CD4-positive, alpha-beta T cell (primary cell): ENCODE measurements at regions not wholly inside any gene's neighbourhood (a gene's known extent, or its start where the extent isn't known, plus 50 kb on each side); places are given as distances from the start of the nearest gene placed in this dataset.

Source experiments
- ATAC-seq: fragments of 200-7000 bp; cut with Tn5 transposase; one replicate; pipeline ENCODE4 v1.10.0; 2022; ENCODE audit warnings: mild to moderate bottlenecking; ENCODE audit not compliant: poor library complexity
- CTCF ChIA-PET: fragments of 350-600 bp; sonication (Branson Sonifier 250); formaldehyde crosslinking; loops from one replicate; lab custom pipeline; 2021; ENCODE audit warnings: antibody characterized with exemption, inconsistent platforms; lab: Charles Lee
- POLR2A ChIA-PET: fragments of 350-600 bp; sonication (Branson Sonifier 250); formaldehyde crosslinking; loops from one replicate; lab custom pipeline; 2021; ENCODE audit warnings: antibody characterized with exemption, inconsistent platforms; lab: Charles Lee
- DNase-seq, 14 experiments: peaks; one replicate each; pipeline ENCODE4 v3.0.0-alpha.2; 2013 to 2020; ENCODE audit warnings: mixed read lengths in 2 of 14
- H3K27ac ChIP-seq, 2 donors: one replicate each; pipeline versions ENCODE4 v1.5.1 to v1.7.0; 2013; ENCODE audit warnings: low read length in 2 of 2, low read depth in 1 of 2, mild to moderate bottlenecking in 1 of 2
- H3K27me3 ChIP-seq, 2 experiments: 1 replicate in 1 of 2; 2 replicates in 1 of 2; pipeline versions ENCODE4 v1.6.1 to v1.7.0; 2013; ENCODE audit warnings: low read length in 2 of 2, control low read depth in 1 of 2, mild to moderate bottlenecking in 1 of 2, moderate library complexity in 1 of 2; ENCODE audit not compliant: insufficient read depth in 2 of 2, control insufficient read depth in 1 of 2
- H3K36me3 ChIP-seq: one replicate; pipeline ENCODE4 v1.6.1; 2013; ENCODE audit warnings: low read length, control low read depth; ENCODE audit not compliant: insufficient read depth
- H3K4me1 ChIP-seq: one replicate; pipeline ENCODE4 v1.6.1; 2013; ENCODE audit warnings: low read length, control low read depth; ENCODE audit not compliant: insufficient read depth
- H3K4me3 ChIP-seq: one replicate; pipeline ENCODE4 v1.5.1; 2013; ENCODE audit warnings: mild to moderate bottlenecking, low read length, moderate library complexity
- H3K9me3 ChIP-seq, 2 experiments: 1 replicate in 1 of 2; 2 replicates in 1 of 2; pipeline versions ENCODE4 v1.6.1 to v1.7.0; 2013; ENCODE audit warnings: low read length in 2 of 2, mild to moderate bottlenecking in 2 of 2, control low read depth in 1 of 2, moderate library complexity in 1 of 2; ENCODE audit not compliant: control insufficient read depth in 1 of 2, insufficient read depth in 1 of 2
- H3K27ac Mint-ChIP-seq: one replicate; pipeline ENCODE4 v1.8.0; 2020; ENCODE audit warnings: mixed read lengths
- H3K27me3 Mint-ChIP-seq: one replicate; pipeline ENCODE4 v1.8.0; 2021; ENCODE audit warnings: mixed read lengths
- H3K36me3 Mint-ChIP-seq: one replicate; pipeline ENCODE4 v1.8.0; 2021; ENCODE audit warnings: low read depth, mixed read lengths
- H3K4me1 Mint-ChIP-seq: one replicate; pipeline ENCODE4 v1.8.0; 2021; ENCODE audit warnings: low read depth, mixed read lengths
- H3K4me3 Mint-ChIP-seq: one replicate; pipeline ENCODE4 v1.8.0; 2020; ENCODE audit warnings: mild to moderate bottlenecking, mixed read lengths
- H3K9me3 Mint-ChIP-seq: one replicate; pipeline ENCODE4 v1.8.0; 2020; ENCODE audit warnings: mixed read lengths
- intact Hi-C, 2 experiments: fragments of 100-400 bp; cut with DNase I in 1 of 2; cut with micrococcal nuclease in 1 of 2; formaldehyde crosslinking; loops; one replicate each; pipeline versions ENCODE4 v1.15.1 to v1.9.0; 2023 to 2025; cut with DNase I, micrococcal nuclease
- TF ChIP-seq, protein P1 (sequence below): fragments of 200-600 bp; IDR thresholded peaks from one replicate; pipeline ENCODE4 v1.8.0; 2022; ENCODE audit warnings: antibody characterized with exemption, mild to moderate bottlenecking

DNA sequence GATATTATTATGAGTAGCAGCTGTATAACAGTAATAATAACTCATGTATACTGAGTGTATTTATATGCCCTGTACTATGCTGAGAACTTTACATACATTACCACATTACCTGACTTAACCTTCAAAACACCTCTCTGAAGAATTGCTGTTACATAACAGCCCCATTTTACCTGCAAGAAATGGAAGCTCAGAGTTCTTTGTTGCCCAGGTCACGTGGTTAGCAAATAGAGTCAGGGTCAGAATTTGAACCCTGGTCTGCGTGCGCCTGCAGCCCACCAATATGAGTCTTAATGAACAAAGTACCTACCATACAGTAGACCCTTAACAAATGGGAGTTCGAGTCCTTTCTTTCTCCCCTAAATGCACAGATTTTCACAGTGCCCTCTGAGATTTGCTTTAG, 101.9 kb downstream of the MCFD2 start:
- Histone ChIP-seq H3K27ac (no peak overlapping the region), H3K36me3 (no peaks in the 10 kb centered on the region), H3K9me3 (no peaks in the 10 kb centered on the region), H3K4me1 (no peaks in the 10 kb centered on the region), H3K27me3 (peaks cover 0 to 5% of the 10 kb centered on the region in 2 experiments), H3K4me3 (no peak overlapping the region)
- Mint-ChIP-seq H3K36me3 (no peaks in the 10 kb centered on the region), H3K4me3 (no peak overlapping the region), H3K27ac (no peak overlapping the region), H3K27me3 (peaks cover 10% of the 10 kb centered on the region), H3K9me3 (peaks cover under 1% of the 10 kb centered on the region), H3K4me1 (no peaks in the 10 kb centered on the region)
- no peak for DNase-seq
- no peak for ATAC-seq
- intact Hi-C loops: no loop called here
- CTCF ChIA-PET: no interaction called here
- TF ChIP-seq, protein P1, sequence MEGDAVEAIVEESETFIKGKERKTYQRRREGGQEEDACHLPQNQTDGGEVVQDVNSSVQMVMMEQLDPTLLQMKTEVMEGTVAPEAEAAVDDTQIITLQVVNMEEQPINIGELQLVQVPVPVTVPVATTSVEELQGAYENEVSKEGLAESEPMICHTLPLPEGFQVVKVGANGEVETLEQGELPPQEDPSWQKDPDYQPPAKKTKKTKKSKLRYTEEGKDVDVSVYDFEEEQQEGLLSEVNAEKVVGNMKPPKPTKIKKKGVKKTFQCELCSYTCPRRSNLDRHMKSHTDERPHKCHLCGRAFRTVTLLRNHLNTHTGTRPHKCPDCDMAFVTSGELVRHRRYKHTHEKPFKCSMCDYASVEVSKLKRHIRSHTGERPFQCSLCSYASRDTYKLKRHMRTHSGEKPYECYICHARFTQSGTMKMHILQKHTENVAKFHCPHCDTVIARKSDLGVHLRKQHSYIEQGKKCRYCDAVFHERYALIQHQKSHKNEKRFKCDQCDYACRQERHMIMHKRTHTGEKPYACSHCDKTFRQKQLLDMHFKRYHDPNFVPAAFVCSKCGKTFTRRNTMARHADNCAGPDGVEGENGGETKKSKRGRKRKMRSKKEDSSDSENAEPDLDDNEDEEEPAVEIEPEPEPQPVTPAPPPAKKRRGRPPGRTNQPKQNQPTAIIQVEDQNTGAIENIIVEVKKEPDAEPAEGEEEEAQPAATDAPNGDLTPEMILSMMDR: no peak
- POLR2A ChIA-PET: no interaction called here

DNA sequence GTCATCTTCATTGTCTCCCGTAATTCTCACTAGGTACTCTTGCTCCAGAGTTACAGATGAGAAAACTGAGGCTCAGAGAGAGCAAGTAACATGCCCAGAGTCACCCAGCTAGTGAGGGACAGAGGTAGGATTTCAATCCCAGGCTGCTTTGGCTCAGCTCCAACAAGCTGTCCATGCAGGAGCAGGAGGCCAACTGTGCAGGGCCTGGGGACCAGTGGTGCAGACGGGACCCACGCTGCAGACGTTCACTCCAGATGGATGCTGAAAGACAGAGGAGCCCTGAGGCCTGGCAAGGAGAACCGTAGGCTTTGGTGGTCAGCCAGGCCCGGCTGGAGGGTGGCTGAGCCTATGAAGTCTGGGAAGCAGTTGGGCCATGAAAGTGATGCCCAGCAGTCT, 102.6 kb downstream of the MCFD2 start:
- ChIA-PET POLR2A (no interaction called here), CTCF (interaction anchor here (1.2 kb wide), 1 partner anchor 13 kb away, joined by 3 read pairs; no protein-coding TSS in a partner anchor)
- Mint-ChIP-seq H3K27ac (no peak overlapping the region), H3K36me3 (no peaks in the 10 kb centered on the region), H3K9me3 (peaks cover 2% of the 10 kb centered on the region), H3K4me3 (no peak overlapping the region), H3K4me1 (no peaks in the 10 kb centered on the region), H3K27me3 (peaks cover 10% of the 10 kb centered on the region)
- TF ChIP-seq, protein P1: no peak
- ATAC-seq (no peak), DNase-seq (no peak)
- Histone ChIP-seq H3K36me3 (no peaks in the 10 kb centered on the region), H3K9me3 (no peaks in the 10 kb centered on the region), H3K4me3 (no peak overlapping the region), H3K27ac (no peak overlapping the region), H3K4me1 (no peaks in the 10 kb centered on the region), H3K27me3 (peaks cover 0 to 5% of the 10 kb centered on the region in 2 experiments)
- intact Hi-C loops: no loop called here
